Transverse colon (tissue), 4 donors: ENCODE measurements at regions not wholly inside any gene's neighbourhood (a gene's known extent, or its start where the extent isn't known, plus 50 kb on each side); places are given as distances from the start of the nearest gene placed in this dataset.

ENCODE experiments used
- EP300 ChIP-seq: sonication (generic); formaldehyde crosslinking; IDR thresholded peaks from one replicate; pipeline ENCODE4 v1.6.1; 2017; ENCODE audit warnings: antibody characterized with exemption, low read depth
- POLR2A ChIP-seq: fragments of 450-650 bp; IDR thresholded peaks from one replicate; pipeline ENCODE4 v1.6.1; 2016; ENCODE audit warnings: antibody characterized with exemption, mild to moderate bottlenecking, moderate library complexity
- POLR2AphosphoS5 ChIP-seq, 3 donors: sonication (generic); formaldehyde crosslinking; IDR thresholded peaks; one replicate each; pipeline ENCODE4 v1.6.1; 2016; ENCODE audit warnings: antibody characterized with exemption in 3 of 3
- TF ChIP-seq, protein P1 (sequence below), 5 experiments: fragments of 200-600 bp in 3 of 5; fragments of 450-650 bp in 2 of 5; sonication (generic) in 3 of 5; IDR thresholded peaks; 1 replicate in 2 of 5; 2 replicates in 3 of 5; pipeline ENCODE4 v1.5.1; 2016 to 2017; ENCODE audit warnings: antibody characterized with exemption in 5 of 5, inconsistent platforms in 3 of 5, mild to moderate bottlenecking in 2 of 5, moderate library complexity in 1 of 5

DNA sequence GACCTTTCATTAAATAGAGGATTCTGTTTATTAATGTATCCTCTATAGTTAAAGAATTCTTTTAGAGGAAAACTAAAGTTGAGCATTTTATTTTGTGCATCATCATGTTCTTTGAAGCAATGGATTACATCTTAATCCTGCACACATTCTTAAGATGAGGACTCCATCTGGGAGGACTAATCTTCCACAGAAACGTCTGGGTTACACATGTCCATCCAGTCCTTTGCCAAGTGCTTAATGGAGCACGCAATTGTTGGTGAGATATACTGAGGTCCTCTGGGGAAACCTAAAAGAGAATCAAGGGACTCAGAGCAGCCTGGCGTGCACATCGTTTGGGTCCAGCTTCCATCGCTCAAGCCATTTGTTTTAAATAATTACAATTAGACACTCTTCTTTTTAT, 115.1 kb upstream of the SFRP2 start:
- TF ChIP-seq POLR2A: no peak
- TF ChIP-seq, protein P1, sequence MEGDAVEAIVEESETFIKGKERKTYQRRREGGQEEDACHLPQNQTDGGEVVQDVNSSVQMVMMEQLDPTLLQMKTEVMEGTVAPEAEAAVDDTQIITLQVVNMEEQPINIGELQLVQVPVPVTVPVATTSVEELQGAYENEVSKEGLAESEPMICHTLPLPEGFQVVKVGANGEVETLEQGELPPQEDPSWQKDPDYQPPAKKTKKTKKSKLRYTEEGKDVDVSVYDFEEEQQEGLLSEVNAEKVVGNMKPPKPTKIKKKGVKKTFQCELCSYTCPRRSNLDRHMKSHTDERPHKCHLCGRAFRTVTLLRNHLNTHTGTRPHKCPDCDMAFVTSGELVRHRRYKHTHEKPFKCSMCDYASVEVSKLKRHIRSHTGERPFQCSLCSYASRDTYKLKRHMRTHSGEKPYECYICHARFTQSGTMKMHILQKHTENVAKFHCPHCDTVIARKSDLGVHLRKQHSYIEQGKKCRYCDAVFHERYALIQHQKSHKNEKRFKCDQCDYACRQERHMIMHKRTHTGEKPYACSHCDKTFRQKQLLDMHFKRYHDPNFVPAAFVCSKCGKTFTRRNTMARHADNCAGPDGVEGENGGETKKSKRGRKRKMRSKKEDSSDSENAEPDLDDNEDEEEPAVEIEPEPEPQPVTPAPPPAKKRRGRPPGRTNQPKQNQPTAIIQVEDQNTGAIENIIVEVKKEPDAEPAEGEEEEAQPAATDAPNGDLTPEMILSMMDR (IDR thresholded peaks at IDR 0.05): no peak
- TF ChIP-seq EP300: no peak
- no peak for TF ChIP-seq POLR2AphosphoS5 (IDR thresholded peaks at IDR 0.05)
